ENCODE measurements at regions not wholly inside any gene's neighbourhood (a gene's known extent, or its start where the extent isn't known, plus 50 kb on each side); places are given as distances from the start of the nearest gene placed in this dataset.

DNA sequence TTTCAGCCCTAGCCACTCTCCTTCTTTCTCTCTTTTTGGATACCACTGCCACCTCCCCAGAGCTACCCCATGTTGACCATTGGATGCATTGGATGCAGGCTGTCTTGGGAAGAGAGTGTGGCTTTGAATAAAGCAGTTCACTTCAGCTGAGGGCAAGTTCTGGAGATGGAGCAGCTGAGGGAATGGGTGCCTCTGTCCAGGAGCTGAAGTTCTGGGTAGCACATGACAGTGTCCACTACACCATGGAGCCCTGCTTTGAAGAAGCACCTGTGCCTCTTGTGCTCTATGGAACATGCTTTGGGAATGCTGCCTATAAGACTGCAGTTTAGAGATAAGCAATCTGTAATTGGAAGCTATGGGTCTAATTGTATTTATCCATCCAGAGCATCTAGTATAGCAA, 1028.7 kb downstream of the TYW1 start:
- TF ChIP-seq, protein P1, sequence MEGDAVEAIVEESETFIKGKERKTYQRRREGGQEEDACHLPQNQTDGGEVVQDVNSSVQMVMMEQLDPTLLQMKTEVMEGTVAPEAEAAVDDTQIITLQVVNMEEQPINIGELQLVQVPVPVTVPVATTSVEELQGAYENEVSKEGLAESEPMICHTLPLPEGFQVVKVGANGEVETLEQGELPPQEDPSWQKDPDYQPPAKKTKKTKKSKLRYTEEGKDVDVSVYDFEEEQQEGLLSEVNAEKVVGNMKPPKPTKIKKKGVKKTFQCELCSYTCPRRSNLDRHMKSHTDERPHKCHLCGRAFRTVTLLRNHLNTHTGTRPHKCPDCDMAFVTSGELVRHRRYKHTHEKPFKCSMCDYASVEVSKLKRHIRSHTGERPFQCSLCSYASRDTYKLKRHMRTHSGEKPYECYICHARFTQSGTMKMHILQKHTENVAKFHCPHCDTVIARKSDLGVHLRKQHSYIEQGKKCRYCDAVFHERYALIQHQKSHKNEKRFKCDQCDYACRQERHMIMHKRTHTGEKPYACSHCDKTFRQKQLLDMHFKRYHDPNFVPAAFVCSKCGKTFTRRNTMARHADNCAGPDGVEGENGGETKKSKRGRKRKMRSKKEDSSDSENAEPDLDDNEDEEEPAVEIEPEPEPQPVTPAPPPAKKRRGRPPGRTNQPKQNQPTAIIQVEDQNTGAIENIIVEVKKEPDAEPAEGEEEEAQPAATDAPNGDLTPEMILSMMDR (IDR thresholded peaks at IDR 0.05; ENCODE audit: low read depth, low read length, missing input control): no peak
- TF ChIP-seq MAX (IDR thresholded peaks at IDR 0.05) (no peak), ATF3 (IDR thresholded peaks at IDR 0.05) (no peak), REST (IDR thresholded peaks at IDR 0.05) (no peak), EGR1 (IDR thresholded peaks at IDR 0.05; ENCODE audit: low read depth in 2 of 2) (no peak), RAD21 (IDR thresholded peaks at IDR 0.05) (no peak), RXRA (IDR thresholded peaks at IDR 0.05) (no peak), JUND (IDR thresholded peaks at IDR 0.05) (no peak), YY1 (IDR thresholded peaks at IDR 0.05) (no peak)
